WTC11 (cell line): ENCODE measurements at regions not wholly inside any gene's neighbourhood (a gene's known extent, or its start where the extent isn't known, plus 50 kb on each side); places are given as distances from the start of the nearest gene placed in this dataset.

Source experiments
- CTCF ChIP-seq: fragments of 200-600 bp; IDR thresholded peaks from 2 replicates; pipeline ENCODE4 v1.8.0; 2022; ENCODE audit warnings: antibody characterized with exemption
- FOXJ3 ChIP-seq: sonication (generic); formaldehyde crosslinking; IDR thresholded peaks from 2 replicates; pipeline ENCODE4 v1.9.0; 2021; ENCODE audit warnings: missing genetic modification reagents, mild to moderate bottlenecking, borderline replicate concordance
- IRF2 ChIP-seq: sonication (generic); formaldehyde crosslinking; IDR thresholded peaks from 2 replicates; pipeline ENCODE4 v1.8.0; 2022; ENCODE audit warnings: low read depth, missing genetic modification reagents, borderline replicate concordance
- SMAD3 ChIP-seq: sonication (generic); formaldehyde crosslinking; IDR thresholded peaks from 2 replicates; pipeline ENCODE4 v1.8.0; 2022; ENCODE audit warnings: missing genetic modification reagents, mild to moderate bottlenecking, borderline replicate concordance
- TEAD4 ChIP-seq: sonication (generic); formaldehyde crosslinking; IDR thresholded peaks from 2 replicates; pipeline ENCODE4 v1.8.0; 2022; ENCODE audit warnings: mild to moderate bottlenecking, missing genetic modification reagents
- ZMAT4 ChIP-seq: fragments of 250-450 bp; sonication (Bioruptor Pico); IDR thresholded peaks from 2 replicates; pipeline ENCODE4 v1.9.0; 2021; ENCODE audit warnings: mild to moderate bottlenecking
- ZNF281 ChIP-seq: sonication (generic); formaldehyde crosslinking; IDR thresholded peaks from 2 replicates; pipeline ENCODE4 v1.8.0; 2023; ENCODE audit warnings: mild to moderate bottlenecking, missing genetic modification reagents
- ZNF317 ChIP-seq: sonication (generic); formaldehyde crosslinking; IDR thresholded peaks from 2 replicates; pipeline ENCODE4 v1.8.1; 2023; ENCODE audit warnings: low read depth, mild to moderate bottlenecking, moderate library complexity, missing genetic modification reagents, borderline replicate concordance
- TF ChIP-seq, protein P1 (sequence below): fragments of 250-450 bp; sonication (Bioruptor Pico); IDR thresholded peaks from 2 replicates; pipeline ENCODE4 v1.9.0; 2021; ENCODE audit warnings: mild to moderate bottlenecking, borderline replicate concordance
- TF ChIP-seq, protein P2 (sequence below): sonication (generic); formaldehyde crosslinking; conservative IDR thresholded peaks from 2 replicates; pipeline ENCODE4 v1.8.1; 2023; ENCODE audit warnings: mild to moderate bottlenecking, low read depth, missing genetic modification reagents, moderate library complexity
- TF ChIP-seq, protein P3 (sequence below): sonication (generic); formaldehyde crosslinking; IDR thresholded peaks from 2 replicates; pipeline ENCODE4 v1.8.1; 2023; ENCODE audit warnings: mild to moderate bottlenecking, missing genetic modification reagents, moderate library complexity

DNA sequence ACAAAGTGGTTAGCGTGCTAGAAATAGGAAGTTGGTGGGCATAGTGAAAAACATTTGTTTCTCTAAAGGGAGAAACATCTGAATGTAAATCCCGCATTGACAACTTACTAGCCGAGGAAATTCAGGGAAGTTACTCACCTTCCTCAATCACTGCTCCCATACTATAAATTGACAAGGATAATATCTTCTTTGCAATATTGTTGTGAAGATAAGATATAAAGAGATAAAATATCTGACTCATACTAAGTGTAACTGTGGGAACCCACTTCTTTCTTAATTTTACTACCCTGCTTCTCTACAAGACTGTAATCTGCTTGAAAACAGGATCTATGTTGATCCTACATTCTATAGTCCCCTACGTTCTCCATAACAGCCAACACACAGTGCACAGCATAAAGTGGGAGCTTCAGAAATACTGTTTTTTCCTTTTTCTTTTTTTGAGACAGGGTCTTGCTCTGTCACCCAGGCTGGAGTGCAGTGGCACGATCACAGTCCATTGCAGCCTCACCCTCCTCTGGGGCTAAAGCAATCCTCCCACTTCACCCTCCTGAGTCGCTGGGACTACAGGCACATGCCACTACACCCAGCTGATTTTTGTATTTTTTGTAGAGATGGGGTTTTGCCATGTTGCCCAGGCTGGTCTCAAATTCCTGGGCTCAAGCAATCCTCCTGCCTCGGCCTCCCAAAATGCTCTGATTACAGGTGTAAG, 57.4 kb upstream of the C1orf21 start (continued):
- TF ChIP-seq, protein P1, sequence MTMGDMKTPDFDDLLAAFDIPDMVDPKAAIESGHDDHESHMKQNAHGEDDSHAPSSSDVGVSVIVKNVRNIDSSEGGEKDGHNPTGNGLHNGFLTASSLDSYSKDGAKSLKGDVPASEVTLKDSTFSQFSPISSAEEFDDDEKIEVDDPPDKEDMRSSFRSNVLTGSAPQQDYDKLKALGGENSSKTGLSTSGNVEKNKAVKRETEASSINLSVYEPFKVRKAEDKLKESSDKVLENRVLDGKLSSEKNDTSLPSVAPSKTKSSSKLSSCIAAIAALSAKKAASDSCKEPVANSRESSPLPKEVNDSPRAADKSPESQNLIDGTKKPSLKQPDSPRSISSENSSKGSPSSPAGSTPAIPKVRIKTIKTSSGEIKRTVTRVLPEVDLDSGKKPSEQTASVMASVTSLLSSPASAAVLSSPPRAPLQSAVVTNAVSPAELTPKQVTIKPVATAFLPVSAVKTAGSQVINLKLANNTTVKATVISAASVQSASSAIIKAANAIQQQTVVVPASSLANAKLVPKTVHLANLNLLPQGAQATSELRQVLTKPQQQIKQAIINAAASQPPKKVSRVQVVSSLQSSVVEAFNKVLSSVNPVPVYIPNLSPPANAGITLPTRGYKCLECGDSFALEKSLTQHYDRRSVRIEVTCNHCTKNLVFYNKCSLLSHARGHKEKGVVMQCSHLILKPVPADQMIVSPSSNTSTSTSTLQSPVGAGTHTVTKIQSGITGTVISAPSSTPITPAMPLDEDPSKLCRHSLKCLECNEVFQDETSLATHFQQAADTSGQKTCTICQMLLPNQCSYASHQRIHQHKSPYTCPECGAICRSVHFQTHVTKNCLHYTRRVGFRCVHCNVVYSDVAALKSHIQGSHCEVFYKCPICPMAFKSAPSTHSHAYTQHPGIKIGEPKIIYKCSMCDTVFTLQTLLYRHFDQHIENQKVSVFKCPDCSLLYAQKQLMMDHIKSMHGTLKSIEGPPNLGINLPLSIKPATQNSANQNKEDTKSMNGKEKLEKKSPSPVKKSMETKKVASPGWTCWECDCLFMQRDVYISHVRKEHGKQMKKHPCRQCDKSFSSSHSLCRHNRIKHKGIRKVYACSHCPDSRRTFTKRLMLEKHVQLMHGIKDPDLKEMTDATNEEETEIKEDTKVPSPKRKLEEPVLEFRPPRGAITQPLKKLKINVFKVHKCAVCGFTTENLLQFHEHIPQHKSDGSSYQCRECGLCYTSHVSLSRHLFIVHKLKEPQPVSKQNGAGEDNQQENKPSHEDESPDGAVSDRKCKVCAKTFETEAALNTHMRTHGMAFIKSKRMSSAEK (CRISPR knock-in tag), result no peak
- TF ChIP-seq ZNF281 (CRISPR knock-in tag) (no peak), FOXJ3 (CRISPR knock-in tag) (no peak), SMAD3 (CRISPR knock-in tag) (no peak), ZNF317 (CRISPR knock-in tag) (no peak), TEAD4 (no peak), ZMAT4 (no peak), IRF2 (no peak), CTCF (no peak)
- TF ChIP-seq, protein P2, sequence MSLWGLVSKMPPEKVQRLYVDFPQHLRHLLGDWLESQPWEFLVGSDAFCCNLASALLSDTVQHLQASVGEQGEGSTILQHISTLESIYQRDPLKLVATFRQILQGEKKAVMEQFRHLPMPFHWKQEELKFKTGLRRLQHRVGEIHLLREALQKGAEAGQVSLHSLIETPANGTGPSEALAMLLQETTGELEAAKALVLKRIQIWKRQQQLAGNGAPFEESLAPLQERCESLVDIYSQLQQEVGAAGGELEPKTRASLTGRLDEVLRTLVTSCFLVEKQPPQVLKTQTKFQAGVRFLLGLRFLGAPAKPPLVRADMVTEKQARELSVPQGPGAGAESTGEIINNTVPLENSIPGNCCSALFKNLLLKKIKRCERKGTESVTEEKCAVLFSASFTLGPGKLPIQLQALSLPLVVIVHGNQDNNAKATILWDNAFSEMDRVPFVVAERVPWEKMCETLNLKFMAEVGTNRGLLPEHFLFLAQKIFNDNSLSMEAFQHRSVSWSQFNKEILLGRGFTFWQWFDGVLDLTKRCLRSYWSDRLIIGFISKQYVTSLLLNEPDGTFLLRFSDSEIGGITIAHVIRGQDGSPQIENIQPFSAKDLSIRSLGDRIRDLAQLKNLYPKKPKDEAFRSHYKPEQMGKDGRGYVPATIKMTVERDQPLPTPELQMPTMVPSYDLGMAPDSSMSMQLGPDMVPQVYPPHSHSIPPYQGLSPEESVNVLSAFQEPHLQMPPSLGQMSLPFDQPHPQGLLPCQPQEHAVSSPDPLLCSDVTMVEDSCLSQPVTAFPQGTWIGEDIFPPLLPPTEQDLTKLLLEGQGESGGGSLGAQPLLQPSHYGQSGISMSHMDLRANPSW (CRISPR knock-in tag), result no peak
- TF ChIP-seq, protein P3, sequence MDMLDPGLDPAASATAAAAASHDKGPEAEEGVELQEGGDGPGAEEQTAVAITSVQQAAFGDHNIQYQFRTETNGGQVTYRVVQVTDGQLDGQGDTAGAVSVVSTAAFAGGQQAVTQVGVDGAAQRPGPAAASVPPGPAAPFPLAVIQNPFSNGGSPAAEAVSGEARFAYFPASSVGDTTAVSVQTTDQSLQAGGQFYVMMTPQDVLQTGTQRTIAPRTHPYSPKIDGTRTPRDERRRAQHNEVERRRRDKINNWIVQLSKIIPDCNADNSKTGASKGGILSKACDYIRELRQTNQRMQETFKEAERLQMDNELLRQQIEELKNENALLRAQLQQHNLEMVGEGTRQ (CRISPR knock-in tag), result no peak
